ENCODE measurements at regions not wholly inside any gene's neighbourhood (a gene's known extent, or its start where the extent isn't known, plus 50 kb on each side); places are given as distances from the start of the nearest gene placed in this dataset.

DNA sequence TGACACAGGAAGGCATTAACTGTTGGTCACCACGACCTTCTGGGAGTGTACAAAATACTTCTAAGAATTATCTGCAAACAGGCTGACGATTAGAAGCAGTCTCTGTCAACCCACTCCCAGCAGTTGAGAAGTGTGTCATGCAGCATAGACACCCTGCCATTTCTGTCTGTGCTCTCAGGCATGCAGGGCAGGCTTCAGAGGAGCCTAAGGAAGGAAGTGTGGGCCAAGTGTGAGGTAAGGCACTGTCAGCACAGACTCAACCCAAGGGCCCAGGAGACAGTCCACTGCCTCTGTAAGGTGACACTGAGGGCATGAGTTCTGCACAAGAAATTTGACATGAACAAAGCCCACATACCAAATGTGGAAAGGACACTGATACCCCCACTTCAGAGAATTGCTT, 109.0 kb upstream of the VIPR2 start:
- no peak for ATAC-seq

DNA sequence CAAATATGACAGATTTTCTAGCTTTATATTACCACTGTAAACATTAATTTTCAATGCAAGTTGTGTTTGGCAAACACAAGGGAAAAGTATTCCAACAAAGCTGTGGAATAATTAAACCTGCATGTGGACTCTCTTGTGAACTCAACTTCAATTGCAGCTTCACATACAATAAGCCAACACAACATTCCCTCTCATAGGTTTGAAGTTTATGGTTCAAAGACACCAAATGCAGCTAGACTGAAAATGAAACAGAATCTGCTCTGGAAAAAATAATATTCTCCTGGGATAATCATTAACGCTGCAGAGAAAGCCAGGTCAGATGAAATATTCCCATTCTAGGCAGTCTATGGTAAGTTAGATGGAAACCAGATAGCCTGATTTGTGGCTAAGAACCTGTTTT, 105.8 kb upstream of the VIPR2 start:
- no peak for ATAC-seq

DNA sequence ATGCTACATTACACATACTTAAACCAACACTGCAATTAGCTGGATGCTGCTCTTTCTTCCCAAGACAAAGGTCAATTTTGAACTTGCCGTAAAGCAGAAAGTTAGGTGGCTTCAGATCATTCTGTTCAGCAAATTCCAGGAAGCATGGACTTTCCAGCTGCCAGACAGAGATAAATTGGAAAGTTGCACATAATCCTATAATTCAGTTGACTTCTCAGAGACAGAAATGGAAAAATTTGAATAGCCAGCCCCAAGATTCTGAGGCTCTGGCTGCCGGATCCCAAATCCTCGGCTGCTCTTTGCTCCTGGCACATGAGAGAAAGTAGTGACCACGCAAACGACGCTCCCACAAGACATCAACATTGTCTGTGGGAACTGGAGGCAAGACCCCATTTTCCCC, 105.0 kb upstream of the VIPR2 start:
- ATAC-seq, result no peak

DNA sequence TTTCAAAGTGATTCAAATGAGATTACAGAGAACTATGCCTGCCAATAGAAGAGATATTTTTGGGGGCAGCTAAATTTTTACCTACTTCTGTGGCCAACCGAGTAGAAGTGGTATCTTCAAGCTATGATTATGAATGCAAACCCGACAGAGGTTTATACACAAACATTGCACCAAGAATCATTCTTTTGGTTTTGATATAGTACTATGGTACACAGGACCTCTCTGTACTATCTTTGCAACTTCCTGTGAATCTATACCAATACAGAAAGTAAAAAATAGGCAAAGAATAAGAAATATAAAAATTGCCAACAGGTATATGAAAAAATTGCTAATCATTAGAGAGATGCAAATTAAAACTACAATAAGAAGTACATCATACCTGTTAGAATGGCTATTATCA, 103.2 kb upstream of the VIPR2 start:
- ATAC-seq, result no peak

DNA sequence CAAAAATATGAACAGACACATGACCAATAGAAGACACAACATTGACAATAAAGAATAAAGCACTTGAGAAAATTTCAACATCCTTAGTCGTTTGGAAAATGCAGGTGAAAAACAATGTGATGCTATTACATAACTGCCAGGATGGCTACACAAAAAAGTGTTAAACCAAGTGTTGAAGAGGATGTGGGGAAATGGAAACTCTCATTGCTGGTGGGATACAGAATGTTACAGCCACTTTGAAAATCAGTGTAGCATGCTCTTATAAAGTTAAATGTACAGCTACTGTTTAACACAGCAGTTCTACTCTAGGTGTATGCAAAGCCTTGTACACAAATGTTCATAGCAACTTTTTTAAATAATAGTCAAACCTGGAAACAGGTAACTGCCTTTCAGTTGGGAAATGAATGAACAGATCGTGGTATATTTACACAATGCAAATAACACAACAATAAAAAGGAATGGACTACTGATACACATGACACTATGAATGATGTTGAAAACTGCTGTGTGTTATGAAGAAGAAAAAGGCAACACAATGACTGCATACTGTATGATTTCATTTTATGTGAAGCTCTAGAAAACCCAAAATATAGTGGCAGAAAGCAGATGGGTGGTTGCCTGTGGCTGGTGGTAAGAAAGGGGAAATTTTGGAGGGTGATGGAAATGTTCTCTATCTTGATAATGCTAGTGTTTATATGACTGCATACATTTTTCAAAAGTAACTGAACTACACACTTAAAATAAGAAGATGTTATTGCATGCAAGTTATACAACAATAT, 102.2 kb upstream of the VIPR2 start:
- no peak for ATAC-seq

DNA sequence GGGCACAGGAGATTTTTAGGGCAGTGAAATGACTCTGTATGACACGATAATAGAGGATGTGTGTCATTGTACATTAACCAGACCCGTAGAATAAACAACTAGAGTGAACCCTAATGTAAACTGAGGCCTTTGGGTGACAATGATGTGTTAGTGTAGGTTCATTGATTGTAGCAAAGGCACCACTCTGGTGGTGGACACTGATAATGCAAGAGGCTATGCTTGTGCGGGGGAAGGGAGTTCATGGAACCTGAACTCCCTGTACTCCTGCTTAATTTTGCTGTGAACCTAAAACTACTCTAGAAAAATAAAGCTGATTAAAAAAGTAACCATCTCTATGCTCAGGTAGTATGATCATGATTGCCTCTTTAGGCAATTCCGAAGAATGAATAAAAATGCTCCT, 96.3 kb upstream of the VIPR2 start:
- ATAC-seq, result no peak

DNA sequence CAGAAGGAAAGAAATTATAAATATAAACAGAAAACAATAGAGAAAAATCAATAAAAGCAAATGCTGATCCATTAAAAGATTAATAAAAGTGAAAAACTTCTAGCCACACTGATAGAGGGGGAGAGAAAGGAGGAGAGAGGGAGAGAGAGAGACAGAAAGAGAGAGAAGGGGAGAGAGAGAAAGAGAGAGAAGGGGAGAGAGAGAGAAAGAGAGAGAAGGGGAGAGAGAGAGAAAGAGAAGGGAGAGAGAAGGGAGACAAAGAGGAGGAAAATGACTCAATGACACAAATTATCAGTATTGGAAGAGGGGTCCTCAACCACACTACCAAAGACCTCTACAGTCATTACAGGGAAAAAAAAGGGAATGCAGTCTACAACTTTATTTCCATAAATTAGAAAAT, 94.4 kb upstream of the VIPR2 start:
- no peak for ATAC-seq

DNA sequence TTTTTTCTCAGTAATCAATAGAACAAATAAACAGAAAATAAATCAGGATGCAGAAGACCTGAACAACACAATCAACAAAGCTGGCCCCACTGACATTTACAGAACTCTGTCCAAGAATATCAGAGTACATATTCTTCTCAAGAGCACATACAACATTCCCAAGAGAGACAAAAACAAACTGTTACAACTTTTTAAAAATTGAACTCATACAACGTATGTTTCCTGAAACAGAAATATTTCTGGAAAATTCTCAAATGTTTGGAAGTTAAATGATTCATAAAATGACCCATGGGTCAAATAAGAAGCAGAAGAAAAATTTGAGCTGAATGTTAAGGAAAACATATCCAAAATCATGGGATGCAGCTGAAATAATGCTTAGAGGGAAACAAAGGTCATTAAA, 93.9 kb upstream of the VIPR2 start:
- ATAC-seq, result no peak

DNA sequence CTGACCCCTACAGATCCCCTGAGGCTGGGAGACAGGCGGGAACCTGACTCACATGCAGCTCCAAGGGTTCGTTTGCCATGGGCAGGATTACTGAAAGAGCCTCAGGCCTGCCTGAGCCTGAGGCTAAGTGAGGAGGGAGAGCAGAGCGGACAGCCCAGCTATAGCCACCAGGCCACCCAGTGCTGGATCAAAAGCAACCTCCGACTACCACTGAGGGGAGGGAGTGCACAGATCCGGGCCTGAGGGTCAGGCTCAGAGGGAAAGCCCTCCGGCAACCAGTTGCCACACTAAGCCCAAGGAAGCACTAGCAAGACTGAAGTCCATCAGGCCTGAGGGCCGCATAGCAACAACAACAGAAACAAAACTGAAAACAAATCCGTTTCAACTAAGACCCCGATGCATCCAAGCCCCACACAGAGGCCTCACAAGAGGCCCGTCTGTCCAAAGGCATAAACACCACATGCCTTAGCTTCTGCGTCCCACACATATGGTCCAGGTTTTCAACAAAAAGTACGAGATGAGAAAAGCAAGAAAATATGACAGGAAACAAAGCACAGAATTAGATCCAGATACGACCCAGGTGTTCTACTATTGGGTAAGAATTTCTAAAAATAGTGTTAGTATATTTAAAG, 92.5 kb upstream of the VIPR2 start:
- ATAC-seq, result no peak

DNA sequence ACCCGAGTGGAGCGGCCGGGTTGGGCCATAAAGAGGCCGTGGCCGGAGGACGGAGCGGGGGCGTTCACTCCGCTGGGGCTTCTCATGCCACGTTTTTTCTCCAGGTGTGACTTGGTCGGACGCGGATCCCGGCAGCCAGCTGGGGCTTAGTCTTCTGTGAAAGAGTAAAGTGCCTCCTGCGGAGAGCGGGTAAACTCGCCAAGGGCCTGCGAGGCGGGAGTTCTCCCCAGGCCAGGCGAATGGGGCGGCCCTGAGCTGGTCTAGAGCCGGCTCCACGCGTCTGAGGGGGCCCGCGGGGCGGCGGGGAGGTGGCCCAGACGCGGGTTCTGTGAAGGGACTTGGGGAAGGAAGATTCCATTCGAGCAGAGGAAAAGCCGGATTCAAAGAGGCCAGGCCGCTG, 86.3 kb upstream of the VIPR2 start:
- no peak for ATAC-seq

DNA sequence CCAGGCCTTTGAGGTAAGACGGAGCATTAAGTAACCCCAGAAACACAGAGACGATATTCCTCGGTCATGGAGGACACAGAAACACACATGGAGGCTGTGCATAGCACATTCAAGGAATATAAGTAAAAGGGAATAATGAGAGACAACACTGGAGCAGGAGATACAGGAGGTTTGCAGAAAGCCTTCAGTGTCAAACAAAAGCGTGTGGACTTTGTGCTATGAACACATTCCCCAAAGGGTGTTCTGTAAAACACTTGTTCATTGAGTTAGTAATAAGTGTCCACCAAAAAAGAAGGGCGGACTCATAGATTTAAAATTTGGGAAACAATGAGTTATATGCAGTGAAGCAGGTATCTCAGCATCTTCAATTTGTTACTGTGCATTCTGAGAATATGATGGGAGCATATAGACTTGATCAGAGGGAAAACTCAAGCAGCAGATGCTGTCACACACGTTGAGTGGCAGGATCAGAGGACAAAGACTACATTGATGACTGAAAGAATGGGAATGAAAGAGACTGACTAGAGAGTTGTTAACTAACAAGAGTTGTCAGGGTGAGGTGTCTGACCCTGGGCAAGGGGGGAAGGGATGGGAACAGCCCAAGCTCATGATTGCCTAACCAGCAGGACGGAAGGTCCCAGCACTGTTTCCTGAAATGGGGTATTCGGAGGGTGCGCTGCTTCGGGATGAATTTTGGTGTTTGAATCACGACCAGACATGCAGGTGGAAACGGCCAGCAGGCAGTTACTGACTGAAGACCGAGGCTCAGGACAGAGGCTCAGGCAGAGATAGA, 85.2 kb upstream of the VIPR2 start:
- ATAC-seq, result no peak

DNA sequence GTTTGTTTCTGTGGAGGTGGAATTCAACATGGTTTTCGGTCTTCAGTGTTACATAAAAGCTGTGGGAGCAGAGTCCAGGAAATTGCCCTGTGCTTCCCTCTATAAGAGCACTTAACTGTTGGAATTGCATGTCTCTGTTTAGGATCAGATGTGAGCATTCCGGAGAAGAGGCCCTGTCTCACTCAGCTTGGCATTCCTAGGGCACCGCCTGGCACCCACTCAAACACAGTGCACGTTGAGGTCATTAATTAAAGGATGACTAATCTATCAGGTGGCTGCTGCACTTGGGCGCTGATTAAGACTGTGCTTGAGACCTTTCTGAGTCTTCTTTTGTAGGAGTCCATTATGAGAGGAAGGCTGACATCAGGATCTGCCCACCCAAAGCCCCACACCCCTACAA, 82.8 kb upstream of the VIPR2 start:
- ATAC-seq, result no peak

DNA sequence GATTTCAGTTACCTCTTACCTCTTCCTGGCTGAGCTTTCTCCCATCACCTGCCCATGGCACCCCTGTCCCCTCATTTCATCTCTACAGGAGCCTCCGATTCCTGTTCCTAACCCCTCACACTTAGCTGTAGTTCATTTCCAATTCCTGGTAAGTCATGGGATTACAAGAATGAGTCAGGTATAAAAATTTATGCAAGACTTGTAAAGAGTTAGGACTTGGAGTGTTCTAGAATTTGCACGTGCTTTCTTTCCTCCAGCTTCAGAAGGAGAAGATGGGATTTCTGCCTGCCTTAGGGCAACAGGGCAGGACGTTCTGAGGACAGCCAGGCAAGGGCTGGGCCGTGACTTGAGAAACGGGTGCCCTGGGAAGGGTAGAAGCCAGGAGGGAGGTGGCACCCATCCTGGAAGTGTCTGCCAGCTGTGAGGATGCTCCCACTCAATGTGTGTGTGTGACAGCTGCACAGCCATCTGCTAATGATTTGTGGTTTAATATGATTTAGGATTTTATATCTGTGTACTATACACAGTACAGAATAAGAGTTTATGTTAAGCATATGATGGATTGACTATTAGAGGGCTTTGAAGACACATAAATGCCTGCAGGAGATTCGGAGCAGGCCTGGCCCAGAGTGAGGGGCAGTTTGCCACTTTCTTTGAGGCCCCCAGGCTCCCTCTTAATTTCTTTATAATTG, 81.5 kb upstream of the VIPR2 start:
- no peak for ATAC-seq

DNA sequence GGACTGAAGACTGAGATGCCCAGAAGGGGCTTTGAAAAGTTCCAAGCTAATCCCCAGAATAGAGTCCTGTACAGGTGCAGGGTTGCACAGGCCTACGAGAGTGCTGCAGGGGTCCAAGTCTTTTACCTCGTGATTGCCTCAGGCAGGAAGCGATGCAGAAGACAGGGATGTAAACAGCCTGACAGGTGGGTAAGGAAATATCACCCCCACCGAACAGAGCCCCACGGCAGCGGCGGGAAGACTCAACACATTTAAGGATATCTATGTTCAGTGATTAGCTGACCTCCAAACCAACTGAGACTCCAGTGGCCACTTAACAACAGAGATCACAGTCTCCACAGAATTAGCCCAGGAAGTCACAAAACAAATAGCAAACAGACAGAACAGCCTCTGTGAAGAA, 73.9 kb upstream of the VIPR2 start:
- ATAC-seq, result no peak

DNA sequence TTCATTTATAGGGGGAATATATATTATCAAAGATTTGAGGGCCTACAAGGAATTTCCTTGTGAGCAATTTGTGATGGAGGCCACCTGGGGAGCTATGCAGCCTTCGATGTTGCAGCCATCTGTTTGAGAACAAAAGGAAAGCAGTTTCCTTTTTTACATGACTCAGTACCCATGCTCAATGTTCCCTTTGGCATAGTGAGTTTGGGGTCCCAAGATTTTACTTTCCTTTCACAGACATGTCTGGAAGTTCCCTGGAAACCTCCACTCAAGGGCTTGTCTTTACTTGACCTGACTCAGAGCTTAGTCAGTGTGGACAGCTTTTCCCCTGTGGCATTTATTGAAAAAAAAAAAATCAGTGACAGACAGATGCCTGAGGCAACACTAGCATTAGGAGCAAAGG, 73.5 kb upstream of the VIPR2 start:
- ATAC-seq, result no peak

DNA sequence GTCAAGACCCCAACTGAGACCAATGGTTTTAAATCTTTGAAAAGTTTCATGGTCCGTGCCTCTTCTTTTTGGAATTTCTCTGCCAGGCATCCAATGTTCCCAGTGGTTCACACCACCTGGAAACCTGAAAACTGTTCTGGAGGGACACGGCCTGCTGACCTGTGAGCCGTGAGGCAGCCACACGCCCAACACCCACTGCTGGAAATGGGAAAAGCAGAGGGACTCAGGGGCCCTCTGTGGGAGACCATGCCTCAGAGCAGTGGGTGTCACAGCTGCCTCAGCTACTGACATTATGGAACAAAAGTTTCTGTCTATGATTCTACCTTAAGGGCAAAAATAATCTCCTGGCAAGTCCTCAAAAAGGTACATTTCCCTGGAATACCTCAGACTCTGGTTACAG, 70.4 kb upstream of the VIPR2 start:
- ATAC-seq, result no peak

DNA sequence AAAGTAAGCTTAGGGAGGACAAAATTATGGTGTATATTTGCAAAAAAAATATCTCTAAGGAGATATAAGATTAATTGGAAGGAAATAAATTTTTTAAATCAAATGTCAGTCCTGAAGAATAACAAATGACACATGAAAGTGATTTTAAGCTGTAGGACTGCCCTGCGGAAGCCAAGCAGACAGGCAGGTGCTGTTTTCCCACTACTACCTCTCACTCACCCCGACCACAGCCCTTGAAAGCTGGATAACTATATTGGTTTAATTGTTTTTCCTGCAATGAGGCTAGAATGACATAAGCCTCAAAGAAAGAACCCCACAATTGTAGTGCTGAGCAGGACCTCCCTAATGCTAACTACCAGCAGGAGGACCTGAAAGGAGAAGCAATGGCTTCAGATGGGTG, 68.6 kb upstream of the VIPR2 start:
- ATAC-seq, result no peak

DNA sequence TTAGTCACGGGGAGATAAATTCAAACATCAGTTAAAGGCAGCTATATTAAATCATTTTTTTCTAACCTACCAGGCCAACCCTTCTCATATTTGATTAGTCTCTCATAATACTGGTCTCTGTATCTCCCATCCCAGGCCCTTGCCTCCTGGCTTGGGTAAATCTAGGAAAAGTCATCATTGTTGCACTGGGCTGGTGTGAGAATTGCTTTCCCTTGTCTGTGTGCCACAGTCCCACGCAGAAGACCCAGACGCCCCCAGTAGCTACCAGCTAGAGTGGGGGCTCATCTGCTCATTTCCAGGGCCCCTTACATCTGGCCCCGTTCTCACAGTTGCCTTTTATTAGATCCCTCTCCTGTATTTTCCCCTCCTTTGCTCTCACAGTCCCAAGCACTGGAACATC, 67.6 kb upstream of the VIPR2 start:
- ATAC-seq, result no peak

DNA sequence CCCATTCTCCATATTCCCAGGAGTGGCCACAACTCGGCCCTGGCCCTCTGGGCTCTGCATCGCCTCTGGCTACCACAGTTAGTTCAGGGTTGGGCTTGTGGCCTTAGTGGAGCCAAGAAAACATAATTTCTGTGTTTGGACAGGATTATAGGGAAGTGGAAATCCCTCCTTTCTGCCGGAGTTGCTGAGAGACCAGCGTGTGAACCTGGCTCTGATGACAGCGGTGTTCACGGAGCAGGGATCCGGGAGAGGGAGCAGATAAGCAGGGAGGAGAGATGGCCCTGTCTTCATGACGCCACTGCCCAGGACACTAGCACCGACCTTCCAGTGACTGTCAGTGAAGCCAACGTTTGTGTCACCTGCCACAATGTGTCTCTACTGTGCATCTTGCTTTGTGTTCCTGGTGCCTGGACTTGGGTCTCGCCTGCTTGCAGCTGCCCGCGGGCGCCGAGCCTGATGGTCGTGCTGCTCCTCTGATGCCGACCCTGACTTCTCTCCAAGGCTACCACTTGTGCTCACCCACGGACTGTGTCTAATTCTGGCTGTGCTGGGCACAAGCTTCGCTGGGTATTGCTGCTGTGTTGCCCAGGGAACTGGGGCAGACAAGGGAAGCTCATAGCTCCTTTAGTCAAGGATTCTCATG, 67.0 kb upstream of the VIPR2 start:
- no peak for ATAC-seq

DNA sequence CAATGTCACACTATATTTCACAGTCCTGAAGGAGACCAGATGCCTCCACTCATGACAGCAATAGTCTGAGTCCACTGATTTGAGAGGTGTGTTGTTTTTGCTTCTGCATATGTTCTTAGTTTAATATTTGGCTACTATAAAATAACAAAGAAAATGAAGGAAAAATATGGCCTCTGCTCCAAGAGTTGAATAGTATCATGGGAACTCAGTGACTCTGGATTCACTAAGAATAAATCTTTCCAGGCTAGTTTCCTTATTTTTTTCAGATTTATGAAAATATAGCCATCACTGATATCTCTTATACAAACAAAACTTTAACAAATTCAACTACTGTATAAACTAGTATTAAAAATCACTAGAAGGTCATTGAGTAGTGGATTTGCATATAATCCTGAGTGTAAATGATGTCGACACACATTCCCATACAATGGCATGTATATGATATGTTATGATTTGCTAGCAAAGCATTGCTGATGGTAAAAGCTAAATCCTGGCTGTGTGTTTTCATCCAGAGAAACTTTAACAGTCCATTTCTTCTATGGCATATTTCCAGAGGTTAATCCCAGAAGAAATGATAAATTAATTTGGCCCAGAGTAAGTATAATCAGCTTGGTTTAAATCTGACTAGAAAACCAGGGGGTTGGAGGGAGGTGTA, 66.0 kb upstream of the VIPR2 start:
- no peak for ATAC-seq

DNA sequence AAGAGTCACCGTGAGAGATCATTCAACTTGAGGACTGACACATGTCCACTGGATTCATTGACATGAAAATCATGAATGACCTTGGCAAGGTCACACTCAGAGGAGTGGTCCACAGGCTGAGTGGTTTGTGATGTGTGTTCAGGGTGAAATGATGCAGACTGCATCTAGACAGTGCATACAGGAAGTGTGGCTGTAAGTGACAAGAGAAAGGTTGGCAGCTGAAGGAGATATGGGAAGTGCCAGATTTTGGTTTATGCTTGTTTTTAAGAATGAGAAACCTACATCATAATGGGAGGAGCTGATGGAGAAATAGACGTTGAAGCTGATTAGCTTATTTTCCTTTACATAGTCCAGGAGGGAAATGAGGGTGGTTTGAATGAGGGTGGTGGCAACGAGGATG, 64.8 kb upstream of the VIPR2 start:
- ATAC-seq, result no peak

DNA sequence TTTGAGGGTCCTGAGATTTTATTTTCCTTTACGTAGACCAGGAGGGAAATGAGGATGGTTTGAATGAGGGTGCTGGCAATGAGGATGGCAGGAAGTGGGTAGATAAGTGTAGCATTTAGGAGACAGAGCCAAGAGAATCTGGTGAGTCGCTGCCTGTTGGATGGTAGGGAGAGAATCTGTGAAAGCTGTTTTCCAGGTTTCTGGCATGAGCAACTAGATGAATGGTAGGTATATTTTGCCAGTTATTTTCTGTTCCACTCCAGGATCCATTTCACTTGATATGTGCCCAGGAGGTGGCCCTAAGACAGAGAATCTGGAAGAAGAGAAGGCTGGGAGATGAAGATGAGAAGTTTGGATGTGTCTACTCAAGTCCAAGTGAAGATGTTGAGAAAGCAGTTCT, 63.3 kb upstream of the VIPR2 start:
- no peak for ATAC-seq
